Breast epithelium (tissue), 3 donors: ENCODE measurements at regions not wholly inside any gene's neighbourhood (a gene's known extent, or its start where the extent isn't known, plus 50 kb on each side); places are given as distances from the start of the nearest gene placed in this dataset.

Experiments used
- CTCF ChIP-seq, 3 donors: fragments of 450-650 bp; IDR thresholded peaks; one replicate each; pipeline ENCODE4 v1.5.1; 2016 to 2017; ENCODE audit warnings: antibody characterized with exemption in 3 of 3, mild to moderate bottlenecking in 3 of 3, moderate library complexity in 3 of 3
- POLR2AphosphoS5 ChIP-seq, 3 donors: sonication (generic); formaldehyde crosslinking; IDR thresholded peaks; one replicate each; pipeline ENCODE4 v1.6.1; 2017; ENCODE audit warnings: antibody characterized with exemption in 3 of 3

DNA sequence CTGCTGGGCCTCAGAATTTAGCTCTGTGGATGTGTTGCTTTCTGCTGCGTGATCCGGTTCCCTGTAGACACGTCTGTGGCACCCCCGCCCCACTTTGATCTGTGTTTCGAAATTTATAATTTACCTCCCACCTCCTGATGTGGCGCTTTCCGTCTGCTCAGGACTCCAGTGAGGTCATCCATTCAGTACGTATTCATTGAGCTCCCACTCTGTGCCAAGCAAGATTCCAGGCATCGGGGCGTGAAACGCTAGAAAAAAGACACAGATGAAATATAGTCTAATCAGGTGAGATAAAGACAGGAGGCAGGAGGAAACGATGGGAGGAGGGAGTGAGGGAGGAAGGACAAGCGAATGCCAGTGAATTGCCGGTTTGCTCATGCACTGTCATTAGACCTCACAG, 431.9 kb upstream of the SULF2 start:
- no peak for TF ChIP-seq CTCF (IDR thresholded peaks at IDR 0.05)
- no peak for TF ChIP-seq POLR2AphosphoS5 (IDR thresholded peaks at IDR 0.05)
